ENCODE measurements at regions not wholly inside any gene's neighbourhood (a gene's known extent, or its start where the extent isn't known, plus 50 kb on each side); places are given as distances from the start of the nearest gene placed in this dataset.

DNA sequence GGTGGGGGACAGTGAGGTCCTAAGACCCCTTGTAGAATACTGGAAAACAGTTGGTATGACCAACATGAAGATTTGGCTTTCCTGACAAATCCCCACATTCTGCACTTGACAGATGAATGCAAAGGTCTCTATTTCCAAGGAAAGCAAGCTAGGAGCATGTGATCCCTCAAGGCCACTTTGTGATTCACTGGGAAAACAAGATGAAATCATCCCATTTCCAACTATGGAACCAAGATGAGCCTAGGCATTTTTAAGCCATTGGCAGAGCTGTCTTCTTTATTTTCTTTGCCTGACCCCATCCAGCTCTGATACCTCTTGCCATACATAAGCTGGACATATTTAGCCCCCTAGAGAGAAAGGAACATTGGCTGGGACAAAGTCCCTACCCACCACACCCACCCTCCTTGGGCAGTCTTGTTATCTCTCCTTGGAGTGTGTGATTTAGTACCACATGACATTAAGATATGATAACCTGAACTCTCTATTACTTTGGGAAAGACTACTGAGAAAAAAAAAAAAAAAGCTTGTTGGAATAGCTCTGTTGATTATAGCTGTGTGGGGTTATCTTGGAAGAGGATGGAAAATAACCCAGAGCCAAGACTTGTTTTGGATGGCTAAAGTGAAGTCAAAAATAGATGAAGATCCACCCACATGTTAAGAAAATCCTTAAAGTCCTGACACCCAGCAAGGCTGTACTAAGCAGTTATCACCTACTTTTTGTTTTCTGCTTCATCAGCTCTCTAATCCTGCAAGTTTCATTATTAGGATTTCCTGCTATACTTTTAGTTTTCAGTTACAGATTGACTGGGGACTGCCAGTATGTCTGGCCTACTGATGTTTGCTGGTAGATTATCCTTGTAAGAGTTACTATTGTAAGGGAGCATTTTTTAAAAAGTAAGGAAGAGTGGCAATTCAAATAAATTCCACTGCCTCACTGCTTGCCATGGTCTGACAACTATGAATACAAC lies 90.1 kb upstream of the PREP start:
- H3K4me1 ChIP-seq (ENCODE audit: control insufficient read depth, insufficient read depth, low read length), result peaks cover 10% of the 10 kb centered on the region
- H3K27me3 ChIP-seq (ENCODE audit: control insufficient read depth, insufficient read depth), result no peaks in the 10 kb centered on the region
- peak; percentile 50 to 63 for ATAC-seq
- no peak overlapping the region for H3K4me3 ChIP-seq (ENCODE audit: low read length)
- H3K9me3 ChIP-seq (ENCODE audit: control insufficient read depth, low read length), result no peaks in the 10 kb centered on the region
- intact Hi-C loops (cut with DNase I), result no loop called here
- H3K27ac ChIP-seq (ENCODE audit: low read length), result peak overlapping the region; percentile 48
- no peak for DNase-seq

DNA sequence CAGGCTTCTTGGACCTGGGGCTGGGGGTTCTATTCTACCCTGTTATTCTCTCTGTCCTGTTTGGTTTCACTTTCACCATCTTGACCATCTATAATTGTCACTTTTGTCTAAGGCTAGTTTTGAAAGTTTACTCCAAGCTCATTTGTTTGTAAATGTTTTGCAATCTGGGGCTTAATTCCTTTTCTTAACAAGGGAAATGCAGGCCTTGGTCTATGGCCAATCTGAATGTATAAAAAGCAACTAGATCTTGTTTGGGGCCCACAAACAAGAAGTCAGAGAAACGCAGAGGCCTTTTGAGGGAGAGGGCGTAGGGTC lies 86.3 kb upstream of the PREP start:
- no peaks in the 10 kb centered on the region for H3K9me3 ChIP-seq (ENCODE audit: control insufficient read depth, low read length)
- no peak for ATAC-seq
- peaks cover 10% of the 10 kb centered on the region for H3K4me1 ChIP-seq (ENCODE audit: control insufficient read depth, insufficient read depth, low read length)
- H3K27ac ChIP-seq (ENCODE audit: low read length), result no peak overlapping the region
- no peaks in the 10 kb centered on the region for H3K27me3 ChIP-seq (ENCODE audit: control insufficient read depth, insufficient read depth)
- intact Hi-C loops (cut with DNase I), result loop anchor here in 3 of 4 donors (5.0 to 10.0 kb wide), 3 partner anchors 733 to 816 kb away; no protein-coding TSS in a partner anchor
- 65% methylated on average over 2 of the region's 2 CpGs for WGBS
- H3K4me3 ChIP-seq (ENCODE audit: low read length), result no peak overlapping the region
- no peak for DNase-seq

- no peak overlapping the region for H3K27ac ChIP-seq (ENCODE audit: low read length)
- no peaks in the 10 kb centered on the region for H3K9me3 ChIP-seq (ENCODE audit: control insufficient read depth, low read length)
- no peaks in the 10 kb centered on the region for H3K27me3 ChIP-seq (ENCODE audit: control insufficient read depth, insufficient read depth)
- ATAC-seq (peak; percentile 27 to 42), DNase-seq (no peak)
- H3K4me3 ChIP-seq (ENCODE audit: low read length), result peak overlapping the region; percentile 32
- H3K4me1 ChIP-seq (ENCODE audit: control insufficient read depth, insufficient read depth, low read length), result peaks cover 10% of the 10 kb centered on the region
- intact Hi-C loops (cut with DNase I), result loop anchor here in 3 of 4 donors (5.0 to 10.0 kb wide), 3 partner anchors 734 to 816 kb away; no protein-coding TSS in a partner anchor
- 36% methylated on average over 8 of the region's 8 CpGs for WGBS
Measured at GRCh38 chr6:105488516-105489215, 85.8 kb upstream of the PREP start.

- H3K27ac ChIP-seq (ENCODE audit: low read length), result no peak overlapping the region
- ATAC-seq (no peak), DNase-seq (no peak)
- WGBS, result 97% methylated on average over 9 of the region's 9 CpGs
- H3K27me3 ChIP-seq (ENCODE audit: control insufficient read depth, insufficient read depth), result no peaks in the 10 kb centered on the region
- no peak overlapping the region for H3K4me3 ChIP-seq (ENCODE audit: low read length)
- intact Hi-C loops (cut with DNase I), result loop anchor here in 3 of 4 donors (5.0 to 10.0 kb wide), 3 partner anchors 735 to 818 kb away; no protein-coding TSS in a partner anchor
- H3K9me3 ChIP-seq (ENCODE audit: control insufficient read depth, low read length), result no peaks in the 10 kb centered on the region
- H3K4me1 ChIP-seq (ENCODE audit: control insufficient read depth, insufficient read depth, low read length), result peaks cover 5% of the 10 kb centered on the region
Measured at GRCh38 chr6:105487040-105487790, 84.3 kb upstream of the PREP start.

DNA sequence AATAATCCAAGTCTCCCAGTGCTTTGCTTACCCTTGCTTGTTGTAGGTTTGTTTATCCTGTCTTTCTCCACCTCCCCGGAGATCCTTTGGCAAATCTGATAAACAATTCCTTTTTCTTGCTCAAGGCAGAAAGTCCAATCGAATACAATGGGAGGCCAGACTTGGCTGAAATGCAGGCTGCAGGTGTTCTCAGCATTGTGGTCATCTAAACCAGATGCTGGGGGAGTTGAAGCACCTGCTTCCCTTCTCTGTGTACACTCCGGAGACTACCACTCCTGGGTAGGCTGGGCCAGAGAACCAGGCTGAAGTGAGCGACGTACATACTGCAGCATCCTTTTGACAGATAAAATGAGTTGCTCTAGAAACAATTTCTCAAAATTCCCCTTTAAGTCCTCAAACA lies 82.6 kb upstream of the PREP start:
- 64% methylated on average over 5 of the region's 5 CpGs for WGBS
- DNase-seq, result no peak
- Histone ChIP-seq H3K4me3 (ENCODE audit: low read length) (no peak overlapping the region), H3K9me3 (ENCODE audit: control insufficient read depth, low read length) (no peaks in the 10 kb centered on the region), H3K27me3 (ENCODE audit: control insufficient read depth, insufficient read depth) (no peaks in the 10 kb centered on the region), H3K4me1 (ENCODE audit: control insufficient read depth, insufficient read depth, low read length) (peaks cover 3% of the 10 kb centered on the region), H3K27ac (ENCODE audit: low read length) (no peak overlapping the region)
- intact Hi-C loops (cut with DNase I), result loop anchor here in 3 of 4 donors (5.0 to 10.0 kb wide), 3 partner anchors 737 to 819 kb away; no protein-coding TSS in a partner anchor
- no peak for ATAC-seq

GRCh38 chr6:105484238-105485161 lies 81.6 kb upstream of the PREP start:
- H3K4me1 ChIP-seq (ENCODE audit: control insufficient read depth, insufficient read depth, low read length), result peaks cover under 1% of the 10 kb centered on the region
- WGBS, result 39% methylated on average over 12 of the region's 12 CpGs

GRCh38 chr6:105483492-105483891 lies 80.6 kb upstream of the PREP start:
- WGBS, result 50% methylated on average over 4 of the region's 4 CpGs
- ATAC-seq, result no peak

More at GRCh38 chr6:105484238-105485161, 81.6 kb upstream of the PREP start:
- no peaks in the 10 kb centered on the region for H3K27me3 ChIP-seq (ENCODE audit: control insufficient read depth, insufficient read depth)
- H3K4me3 ChIP-seq (ENCODE audit: low read length), result no peak overlapping the region
- DNase-seq (no peak), ATAC-seq (peak in 1 of 2 donors; percentile 19)
- no peaks in the 10 kb centered on the region for H3K9me3 ChIP-seq (ENCODE audit: control insufficient read depth, low read length)
- no peak overlapping the region for H3K27ac ChIP-seq (ENCODE audit: low read length)
- intact Hi-C loops (cut with DNase I), result loop anchor here in 3 of 4 donors (5.0 to 10.0 kb wide), 3 partner anchors 738 to 820 kb away; no protein-coding TSS in a partner anchor

GRCh38 chr6:105482921-105483320 lies 80.0 kb upstream of the PREP start:
- Histone ChIP-seq H3K27me3 (ENCODE audit: control insufficient read depth, insufficient read depth) (no peaks in the 10 kb centered on the region), H3K9me3 (ENCODE audit: control insufficient read depth, low read length) (no peaks in the 10 kb centered on the region), H3K4me1 (ENCODE audit: control insufficient read depth, insufficient read depth, low read length) (no peaks in the 10 kb centered on the region), H3K27ac (ENCODE audit: low read length) (no peak overlapping the region), H3K4me3 (ENCODE audit: low read length) (no peak overlapping the region)
- DNase-seq (no peak), ATAC-seq (no peak)
- intact Hi-C loops (cut with DNase I), result loop anchor here in 2 of 4 donors (10.0 kb wide), 2 partner anchors 742 to 822 kb away; no protein-coding TSS in a partner anchor
- 82% methylated on average over 3 of the region's 3 CpGs for WGBS

More at GRCh38 chr6:105483492-105483891, 80.6 kb upstream of the PREP start:
- no peak for DNase-seq
- Histone ChIP-seq H3K27me3 (ENCODE audit: control insufficient read depth, insufficient read depth) (no peaks in the 10 kb centered on the region), H3K9me3 (ENCODE audit: control insufficient read depth, low read length) (no peaks in the 10 kb centered on the region), H3K27ac (ENCODE audit: low read length) (no peak overlapping the region), H3K4me1 (ENCODE audit: control insufficient read depth, insufficient read depth, low read length) (no peaks in the 10 kb centered on the region), H3K4me3 (ENCODE audit: low read length) (no peak overlapping the region)
- intact Hi-C loops (cut with DNase I), result loop anchor here in 2 of 4 donors (10.0 kb wide), 2 partner anchors 741 to 821 kb away; no protein-coding TSS in a partner anchor

- no peaks in the 10 kb centered on the region for H3K4me1 ChIP-seq (ENCODE audit: control insufficient read depth, insufficient read depth, low read length)
- H3K4me3 ChIP-seq (ENCODE audit: low read length), result no peak overlapping the region
- no peak overlapping the region for H3K27ac ChIP-seq (ENCODE audit: low read length)
- no peaks in the 10 kb centered on the region for H3K27me3 ChIP-seq (ENCODE audit: control insufficient read depth, insufficient read depth)
- intact Hi-C loops (cut with DNase I), result loop anchor here in 2 of 4 donors (10.0 kb wide), 2 partner anchors 742 to 822 kb away; no protein-coding TSS in a partner anchor
- DNase-seq (peak; percentile 61 to 88 (median 74)), ATAC-seq (no peak)
- H3K9me3 ChIP-seq (ENCODE audit: control insufficient read depth, low read length), result no peaks in the 10 kb centered on the region
- WGBS, result 15% methylated on average over 2 of the region's 2 CpGs
Measured at GRCh38 chr6:105482227-105482844, 79.5 kb upstream of the PREP start.

Measured in right cardiac atrium (tissue), 5 donors.